ENCODE measurements at regions not wholly inside any gene's neighbourhood (a gene's known extent, or its start where the extent isn't known, plus 50 kb on each side); places are given as distances from the start of the nearest gene placed in this dataset.

- TF ChIP-seq CTCF (conservative IDR thresholded peaks at IDR 0.05) (no peak), ZFX (IDR thresholded peaks at IDR 0.05) (no peak)
Observed at GRCh38 chr1:222256058-222256457, 291.8 kb downstream of the HHIPL2 start.

Data from C4-2B (cell line).